ENCODE measurements at regions not wholly inside any gene's neighbourhood (a gene's known extent, or its start where the extent isn't known, plus 50 kb on each side); places are given as distances from the start of the nearest gene placed in this dataset.

DNA sequence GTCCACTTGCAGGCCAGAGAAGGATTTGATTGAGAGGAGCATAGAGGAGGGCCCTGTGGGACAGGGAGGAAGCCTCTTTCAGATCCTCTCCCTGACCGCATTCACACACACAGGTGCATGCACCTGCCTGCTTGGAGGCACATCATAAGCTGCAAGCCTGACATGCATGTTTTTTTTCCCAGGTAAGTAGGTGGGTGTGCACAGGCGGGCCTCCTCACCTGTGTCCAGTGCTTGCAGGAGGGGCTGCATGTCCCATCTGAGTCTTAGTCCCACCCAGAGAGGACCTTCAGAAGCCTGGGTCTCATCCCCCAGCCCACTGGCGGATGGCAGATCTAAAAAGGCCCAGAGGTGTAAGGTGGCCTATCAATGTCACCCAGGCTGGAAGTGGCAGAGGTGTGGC lies 130.8 kb downstream of the TMEM132E start:
- TF ChIP-seq, protein P1, sequence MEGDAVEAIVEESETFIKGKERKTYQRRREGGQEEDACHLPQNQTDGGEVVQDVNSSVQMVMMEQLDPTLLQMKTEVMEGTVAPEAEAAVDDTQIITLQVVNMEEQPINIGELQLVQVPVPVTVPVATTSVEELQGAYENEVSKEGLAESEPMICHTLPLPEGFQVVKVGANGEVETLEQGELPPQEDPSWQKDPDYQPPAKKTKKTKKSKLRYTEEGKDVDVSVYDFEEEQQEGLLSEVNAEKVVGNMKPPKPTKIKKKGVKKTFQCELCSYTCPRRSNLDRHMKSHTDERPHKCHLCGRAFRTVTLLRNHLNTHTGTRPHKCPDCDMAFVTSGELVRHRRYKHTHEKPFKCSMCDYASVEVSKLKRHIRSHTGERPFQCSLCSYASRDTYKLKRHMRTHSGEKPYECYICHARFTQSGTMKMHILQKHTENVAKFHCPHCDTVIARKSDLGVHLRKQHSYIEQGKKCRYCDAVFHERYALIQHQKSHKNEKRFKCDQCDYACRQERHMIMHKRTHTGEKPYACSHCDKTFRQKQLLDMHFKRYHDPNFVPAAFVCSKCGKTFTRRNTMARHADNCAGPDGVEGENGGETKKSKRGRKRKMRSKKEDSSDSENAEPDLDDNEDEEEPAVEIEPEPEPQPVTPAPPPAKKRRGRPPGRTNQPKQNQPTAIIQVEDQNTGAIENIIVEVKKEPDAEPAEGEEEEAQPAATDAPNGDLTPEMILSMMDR (IDR thresholded peaks at IDR 0.05; ENCODE audit: insufficient read depth, low read length, severe bottlenecking): no peak
- DNase-seq (ENCODE audit: low read depth): no peak
- FAIRE-seq: no peak
- Histone ChIP-seq H3K36me3 (ENCODE audit: control insufficient read depth, insufficient read depth, low read length) (no peaks in the 10 kb centered on the region), H3K27me3 (ENCODE audit: control insufficient read depth, insufficient read depth, low read length) (no peaks in the 10 kb centered on the region), H3K4me3 (ENCODE audit: low read depth, low read length) (no peak overlapping the region)

DNA sequence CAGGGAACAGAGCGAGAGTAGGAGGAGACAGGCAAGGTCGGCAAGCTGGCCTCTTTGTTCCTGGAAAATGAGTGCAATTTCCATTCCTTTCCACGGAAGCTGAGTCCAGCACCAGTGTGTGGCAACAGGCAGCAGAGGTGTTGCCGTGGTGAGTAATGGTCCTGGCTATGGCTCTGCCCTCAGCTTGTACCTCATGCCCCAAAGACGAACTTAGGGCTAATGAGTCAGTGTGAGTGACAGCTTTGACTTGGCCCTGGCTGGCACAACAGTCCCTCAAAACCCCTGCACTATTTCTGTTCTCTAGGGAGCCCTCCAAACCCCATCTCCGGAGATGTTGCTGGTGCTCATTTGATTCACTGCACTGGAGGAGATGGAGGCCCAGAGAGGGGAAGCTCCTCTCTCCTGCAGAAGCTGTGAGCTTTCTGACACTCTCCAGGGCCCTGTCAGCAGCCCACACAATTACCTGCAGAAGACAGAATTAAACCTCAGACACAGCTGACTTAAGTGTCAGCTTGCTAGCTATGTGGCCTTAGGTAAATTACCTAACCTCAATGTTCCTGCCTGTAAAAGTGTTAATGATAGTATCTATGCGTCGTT lies 129.9 kb downstream of the TMEM132E start:
- no peaks in the 10 kb centered on the region for H3K36me3 ChIP-seq (ENCODE audit: control insufficient read depth, insufficient read depth, low read length)
- no peak for FAIRE-seq
- no peak overlapping the region for H3K4me3 ChIP-seq (ENCODE audit: low read depth, low read length)
- TF ChIP-seq, protein P1 (IDR thresholded peaks at IDR 0.05; ENCODE audit: insufficient read depth, low read length, severe bottlenecking): no peak
- peak; percentile 31 for DNase-seq (ENCODE audit: low read depth)
- H3K27me3 ChIP-seq (ENCODE audit: control insufficient read depth, insufficient read depth, low read length): no peaks in the 10 kb centered on the region

DNA sequence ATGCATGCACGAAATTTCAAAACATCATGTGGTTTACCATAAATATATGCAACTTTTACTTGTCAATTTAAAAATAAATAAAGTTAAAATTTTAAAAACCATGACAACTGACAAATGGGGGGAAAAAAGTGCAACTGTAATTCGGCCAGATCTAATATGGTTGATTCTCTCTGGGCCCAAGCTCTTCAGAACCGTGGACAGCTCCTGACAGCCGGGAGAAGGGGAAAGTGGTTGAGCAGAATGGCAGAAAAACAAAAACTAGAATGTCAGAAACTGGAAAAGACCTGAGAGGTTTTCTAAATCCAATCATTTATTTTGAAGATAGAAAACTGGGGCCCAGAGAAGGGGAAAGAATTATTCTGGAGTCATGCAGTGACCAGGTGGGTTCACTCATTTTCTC lies 126.6 kb downstream of the TMEM132E start:
- FAIRE-seq (no peak), DNase-seq (ENCODE audit: low read depth) (no peak)
- TF ChIP-seq, protein P1 (IDR thresholded peaks at IDR 0.05; ENCODE audit: insufficient read depth, low read length, severe bottlenecking): no peak
- H3K27me3 ChIP-seq (ENCODE audit: control insufficient read depth, insufficient read depth, low read length): no peaks in the 10 kb centered on the region
- H3K4me3 ChIP-seq (ENCODE audit: low read depth, low read length): no peak overlapping the region
- H3K36me3 ChIP-seq (ENCODE audit: control insufficient read depth, insufficient read depth, low read length): no peaks in the 10 kb centered on the region

DNA sequence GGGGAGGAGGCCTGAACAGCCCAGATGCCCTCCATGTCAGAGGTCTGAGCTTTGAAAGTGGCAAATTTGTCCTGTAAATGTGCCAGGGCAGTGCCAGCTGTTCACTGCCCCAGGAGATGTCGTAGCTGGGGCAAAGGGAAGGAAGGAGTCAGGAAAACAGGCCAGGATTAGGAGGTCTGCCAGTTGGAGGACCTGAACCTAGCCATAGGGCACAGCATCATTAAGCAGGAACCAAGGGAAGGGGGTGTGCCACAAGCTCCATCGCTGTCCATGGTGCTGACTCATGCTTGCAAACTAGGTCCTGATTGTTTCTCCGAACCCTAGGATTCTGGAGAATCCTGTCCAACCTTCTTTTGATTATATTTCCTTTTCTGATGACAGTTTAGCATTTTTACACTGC lies 124.2 kb downstream of the TMEM132E start:
- FAIRE-seq (no peak), DNase-seq (ENCODE audit: low read depth) (peak; percentile 13)
- TF ChIP-seq, protein P1 (IDR thresholded peaks at IDR 0.05; ENCODE audit: insufficient read depth, low read length, severe bottlenecking): no peak
- Histone ChIP-seq H3K27me3 (ENCODE audit: control insufficient read depth, insufficient read depth, low read length) (no peaks in the 10 kb centered on the region), H3K4me3 (ENCODE audit: low read depth, low read length) (no peak overlapping the region), H3K36me3 (ENCODE audit: control insufficient read depth, insufficient read depth, low read length) (no peaks in the 10 kb centered on the region)

DNA sequence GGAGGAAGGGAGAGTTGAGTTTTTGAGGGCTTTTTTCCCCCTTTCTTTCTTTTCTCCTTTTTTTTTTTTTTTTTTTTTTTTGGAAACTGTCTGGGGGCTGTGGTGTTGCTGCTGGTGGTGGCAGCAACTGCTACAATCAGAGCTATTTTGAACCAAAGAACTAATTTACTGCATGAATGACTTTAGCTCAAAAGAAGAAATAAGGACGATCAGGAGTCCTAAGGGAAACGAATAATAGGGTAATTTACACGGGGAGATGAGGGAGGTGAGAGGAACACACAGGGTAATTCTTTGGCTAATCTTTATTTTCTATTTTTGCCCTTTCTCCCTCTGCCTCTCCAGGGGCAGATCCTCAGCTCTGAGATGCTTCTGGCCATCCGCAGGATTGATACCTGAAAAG lies 119.8 kb downstream of the TMEM132E start:
- TF ChIP-seq, protein P1 (IDR thresholded peaks at IDR 0.05; ENCODE audit: insufficient read depth, low read length, severe bottlenecking): no peak

DNA sequence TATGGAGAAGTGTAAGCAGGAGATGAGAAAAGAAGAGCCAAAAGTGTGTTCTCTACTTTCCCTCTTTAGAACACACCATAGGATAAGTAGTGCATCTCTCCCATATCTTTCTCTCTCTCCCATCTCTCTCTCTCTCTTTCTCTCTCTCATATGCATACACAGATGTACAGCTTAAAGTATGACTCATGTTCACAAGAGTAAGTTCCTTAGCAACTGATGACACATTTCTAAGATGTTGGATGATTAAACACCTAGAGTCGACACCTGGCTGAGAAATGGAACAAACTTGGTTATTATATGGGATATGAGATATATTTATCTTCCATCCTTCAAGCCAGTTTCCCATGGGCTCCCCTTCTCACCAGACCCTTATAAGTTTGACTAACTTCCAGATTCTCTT lies 113.5 kb downstream of the TMEM132E start:
- TF ChIP-seq, protein P1 (IDR thresholded peaks at IDR 0.05; ENCODE audit: insufficient read depth, low read length, severe bottlenecking): no peak
- H3K27me3 ChIP-seq (ENCODE audit: control insufficient read depth, insufficient read depth, low read length): no peaks in the 10 kb centered on the region
- H3K36me3 ChIP-seq (ENCODE audit: control insufficient read depth, insufficient read depth, low read length): no peaks in the 10 kb centered on the region
- DNase-seq (ENCODE audit: low read depth) (peak; percentile 81), FAIRE-seq (peak; percentile 68)
- H3K4me3 ChIP-seq (ENCODE audit: low read depth, low read length): no peak overlapping the region

More for the DNA sequence above, 119.8 kb downstream of the TMEM132E start:
- no peak for FAIRE-seq
- Histone ChIP-seq H3K4me3 (ENCODE audit: low read depth, low read length) (no peak overlapping the region), H3K36me3 (ENCODE audit: control insufficient read depth, insufficient read depth, low read length) (no peaks in the 10 kb centered on the region), H3K27me3 (ENCODE audit: control insufficient read depth, insufficient read depth, low read length) (no peaks in the 10 kb centered on the region)
- no peak for DNase-seq (ENCODE audit: low read depth)
